HepG2 (cell line): ENCODE measurements at regions not wholly inside any gene's neighbourhood (a gene's known extent, or its start where the extent isn't known, plus 50 kb on each side); places are given as distances from the start of the nearest gene placed in this dataset.

Experiments
- ASH2L ChIP-seq: fragments of 300-600, 200-600 bp; sonication (generic); IDR thresholded peaks from 2 replicates; pipeline ENCODE4 v1.7.0; 2017; ENCODE audit warnings: low read depth, mild to moderate bottlenecking, moderate library complexity, mixed read lengths, low read length; ENCODE audit not compliant: insufficient read length
- GABPA ChIP-seq, 2 experiments: IDR thresholded peaks; 2 replicates each; pipeline ENCODE4 v1.6.1; 2011 to 2016; ENCODE audit warnings: low read depth in 2 of 2, low read length in 1 of 2, missing biosample characterization in 1 of 2, missing genetic modification characterization in 1 of 2
- RBAK ChIP-seq: sonication (generic); formaldehyde crosslinking; IDR thresholded peaks from 2 replicates; pipeline ENCODE4 v1.5.1; 2020; ENCODE audit warnings: mild to moderate bottlenecking, missing genetic modification reagents
- YEATS4 ChIP-seq: sonication (generic); formaldehyde crosslinking; IDR thresholded peaks from 2 replicates; pipeline ENCODE4 v1.4.0; 2020; ENCODE audit warnings: missing genetic modification reagents, borderline replicate concordance
- ZNF335 ChIP-seq: sonication (generic); formaldehyde crosslinking; IDR thresholded peaks from 2 replicates; pipeline ENCODE4 v1.4.0; 2020; ENCODE audit warnings: missing genetic modification reagents
- ZNF816 ChIP-seq: sonication (generic); formaldehyde crosslinking; IDR thresholded peaks from 2 replicates; pipeline ENCODE4 v1.8.0; 2022; ENCODE audit warnings: missing genetic modification reagents, mild to moderate bottlenecking, borderline replicate concordance
- TF ChIP-seq, protein P1 (sequence below): sonication (generic); formaldehyde crosslinking; IDR thresholded peaks from 2 replicates; pipeline ENCODE4 v1.4.0; 2020; ENCODE audit warnings: low read depth, missing genetic modification reagents
- TF ChIP-seq, protein P2 (sequence below): IDR thresholded peaks from 2 replicates; pipeline ENCODE4 v1.6.1; 2016; ENCODE audit warnings: missing biosample characterization, missing genetic modification reagents, low read depth
- TF ChIP-seq, protein P3 (sequence below): sonication (generic); formaldehyde crosslinking; IDR thresholded peaks from 2 replicates; pipeline ENCODE4 v1.5.0; 2020; ENCODE audit warnings: mild to moderate bottlenecking, missing genetic modification reagents, moderate library complexity
- TF ChIP-seq, protein P4 (sequence below): sonication (generic); formaldehyde crosslinking; IDR thresholded peaks from 2 replicates; pipeline ENCODE4 v1.4.0; 2020; ENCODE audit warnings: mild to moderate bottlenecking, missing genetic modification reagents
- TF ChIP-seq, protein P5 (sequence below), 2 experiments: sonication (generic) in 1 of 2; formaldehyde crosslinking in 1 of 2; IDR thresholded peaks; 2 replicates each; pipeline versions ENCODE4 v1.5.1 to v1.6.1; 2011 to 2020; ENCODE audit warnings: borderline replicate concordance in 1 of 2, low read depth in 1 of 2, low read length in 1 of 2, mild to moderate bottlenecking in 1 of 2, missing genetic modification reagents in 1 of 2, moderate library complexity in 1 of 2

GRCh38 chrY:16981776-16982175 lies 898.2 kb downstream of the CDY2B start:
- no peak for TF ChIP-seq ASH2L
- TF ChIP-seq, protein P1, sequence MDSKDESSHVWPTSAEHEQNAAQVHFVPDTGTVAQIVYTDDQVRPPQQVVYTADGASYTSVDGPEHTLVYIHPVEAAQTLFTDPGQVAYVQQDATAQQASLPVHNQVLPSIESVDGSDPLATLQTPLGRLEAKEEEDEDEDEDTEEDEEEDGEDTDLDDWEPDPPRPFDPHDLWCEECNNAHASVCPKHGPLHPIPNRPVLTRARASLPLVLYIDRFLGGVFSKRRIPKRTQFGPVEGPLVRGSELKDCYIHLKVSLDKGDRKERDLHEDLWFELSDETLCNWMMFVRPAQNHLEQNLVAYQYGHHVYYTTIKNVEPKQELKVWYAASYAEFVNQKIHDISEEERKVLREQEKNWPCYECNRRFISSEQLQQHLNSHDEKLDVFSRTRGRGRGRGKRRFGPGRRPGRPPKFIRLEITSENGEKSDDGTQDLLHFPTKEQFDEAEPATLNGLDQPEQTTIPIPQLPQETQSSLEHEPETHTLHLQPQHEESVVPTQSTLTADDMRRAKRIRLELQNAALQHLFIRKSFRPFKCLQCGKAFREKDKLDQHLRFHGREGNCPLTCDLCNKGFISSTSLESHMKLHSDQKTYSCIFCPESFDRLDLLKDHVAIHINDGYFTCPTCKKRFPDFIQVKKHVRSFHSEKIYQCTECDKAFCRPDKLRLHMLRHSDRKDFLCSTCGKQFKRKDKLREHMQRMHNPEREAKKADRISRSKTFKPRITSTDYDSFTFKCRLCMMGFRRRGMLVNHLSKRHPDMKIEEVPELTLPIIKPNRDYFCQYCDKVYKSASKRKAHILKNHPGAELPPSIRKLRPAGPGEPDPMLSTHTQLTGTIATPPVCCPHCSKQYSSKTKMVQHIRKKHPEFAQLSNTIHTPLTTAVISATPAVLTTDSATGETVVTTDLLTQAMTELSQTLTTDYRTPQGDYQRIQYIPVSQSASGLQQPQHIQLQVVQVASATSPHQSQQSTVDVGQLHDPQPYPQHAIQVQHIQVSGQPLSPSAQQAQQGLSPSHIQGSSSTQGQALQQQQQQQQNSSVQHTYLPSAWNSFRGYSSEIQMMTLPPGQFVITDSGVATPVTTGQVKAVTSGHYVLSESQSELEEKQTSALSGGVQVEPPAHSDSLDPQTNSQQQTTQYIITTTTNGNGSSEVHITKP: no peak
- TF ChIP-seq, protein P2, sequence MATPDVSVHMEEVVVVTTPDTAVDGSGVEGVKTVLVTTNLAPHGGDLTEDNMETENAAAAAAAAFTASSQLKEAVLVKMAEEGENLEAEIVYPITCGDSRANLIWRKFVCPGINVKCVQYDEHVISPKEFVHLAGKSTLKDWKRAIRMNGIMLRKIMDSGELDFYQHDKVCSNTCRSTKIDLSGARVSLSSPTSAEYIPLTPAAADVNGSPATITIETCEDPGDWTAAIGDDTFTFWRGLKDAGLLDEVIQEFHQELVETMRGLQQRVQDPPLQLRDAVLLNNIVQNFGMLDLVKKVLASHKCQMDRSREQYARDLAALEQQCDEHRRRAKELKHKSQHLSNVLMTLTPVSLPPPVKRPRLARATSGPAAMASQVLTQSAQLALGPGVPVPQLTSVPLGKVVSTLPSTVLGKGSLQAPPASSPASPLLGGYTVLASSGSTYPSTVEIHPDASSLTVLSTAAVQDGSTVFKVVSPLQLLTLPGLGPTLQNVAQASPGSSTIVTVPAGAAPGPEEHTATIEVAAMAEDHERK (CRISPR knock-in tag): no peak
- TF ChIP-seq, protein P3, sequence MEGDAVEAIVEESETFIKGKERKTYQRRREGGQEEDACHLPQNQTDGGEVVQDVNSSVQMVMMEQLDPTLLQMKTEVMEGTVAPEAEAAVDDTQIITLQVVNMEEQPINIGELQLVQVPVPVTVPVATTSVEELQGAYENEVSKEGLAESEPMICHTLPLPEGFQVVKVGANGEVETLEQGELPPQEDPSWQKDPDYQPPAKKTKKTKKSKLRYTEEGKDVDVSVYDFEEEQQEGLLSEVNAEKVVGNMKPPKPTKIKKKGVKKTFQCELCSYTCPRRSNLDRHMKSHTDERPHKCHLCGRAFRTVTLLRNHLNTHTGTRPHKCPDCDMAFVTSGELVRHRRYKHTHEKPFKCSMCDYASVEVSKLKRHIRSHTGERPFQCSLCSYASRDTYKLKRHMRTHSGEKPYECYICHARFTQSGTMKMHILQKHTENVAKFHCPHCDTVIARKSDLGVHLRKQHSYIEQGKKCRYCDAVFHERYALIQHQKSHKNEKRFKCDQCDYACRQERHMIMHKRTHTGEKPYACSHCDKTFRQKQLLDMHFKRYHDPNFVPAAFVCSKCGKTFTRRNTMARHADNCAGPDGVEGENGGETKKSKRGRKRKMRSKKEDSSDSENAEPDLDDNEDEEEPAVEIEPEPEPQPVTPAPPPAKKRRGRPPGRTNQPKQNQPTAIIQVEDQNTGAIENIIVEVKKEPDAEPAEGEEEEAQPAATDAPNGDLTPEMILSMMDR (CRISPR knock-in tag): no peak
- TF ChIP-seq, protein P4, sequence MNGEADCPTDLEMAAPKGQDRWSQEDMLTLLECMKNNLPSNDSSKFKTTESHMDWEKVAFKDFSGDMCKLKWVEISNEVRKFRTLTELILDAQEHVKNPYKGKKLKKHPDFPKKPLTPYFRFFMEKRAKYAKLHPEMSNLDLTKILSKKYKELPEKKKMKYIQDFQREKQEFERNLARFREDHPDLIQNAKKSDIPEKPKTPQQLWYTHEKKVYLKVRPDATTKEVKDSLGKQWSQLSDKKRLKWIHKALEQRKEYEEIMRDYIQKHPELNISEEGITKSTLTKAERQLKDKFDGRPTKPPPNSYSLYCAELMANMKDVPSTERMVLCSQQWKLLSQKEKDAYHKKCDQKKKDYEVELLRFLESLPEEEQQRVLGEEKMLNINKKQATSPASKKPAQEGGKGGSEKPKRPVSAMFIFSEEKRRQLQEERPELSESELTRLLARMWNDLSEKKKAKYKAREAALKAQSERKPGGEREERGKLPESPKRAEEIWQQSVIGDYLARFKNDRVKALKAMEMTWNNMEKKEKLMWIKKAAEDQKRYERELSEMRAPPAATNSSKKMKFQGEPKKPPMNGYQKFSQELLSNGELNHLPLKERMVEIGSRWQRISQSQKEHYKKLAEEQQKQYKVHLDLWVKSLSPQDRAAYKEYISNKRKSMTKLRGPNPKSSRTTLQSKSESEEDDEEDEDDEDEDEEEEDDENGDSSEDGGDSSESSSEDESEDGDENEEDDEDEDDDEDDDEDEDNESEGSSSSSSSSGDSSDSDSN: no peak
- no peak for TF ChIP-seq YEATS4 (CRISPR knock-in tag)
- no peak for TF ChIP-seq RBAK
- no peak for TF ChIP-seq GABPA (IDR thresholded peaks at IDR 0.05; ENCODE audit: low read depth, low read length)
- TF ChIP-seq GABPA (CRISPR knock-in tag; IDR thresholded peaks at IDR 0.05; ENCODE audit: low read depth): no peak
- no peak for TF ChIP-seq ZNF335 (CRISPR knock-in tag)
- TF ChIP-seq, protein P5, sequence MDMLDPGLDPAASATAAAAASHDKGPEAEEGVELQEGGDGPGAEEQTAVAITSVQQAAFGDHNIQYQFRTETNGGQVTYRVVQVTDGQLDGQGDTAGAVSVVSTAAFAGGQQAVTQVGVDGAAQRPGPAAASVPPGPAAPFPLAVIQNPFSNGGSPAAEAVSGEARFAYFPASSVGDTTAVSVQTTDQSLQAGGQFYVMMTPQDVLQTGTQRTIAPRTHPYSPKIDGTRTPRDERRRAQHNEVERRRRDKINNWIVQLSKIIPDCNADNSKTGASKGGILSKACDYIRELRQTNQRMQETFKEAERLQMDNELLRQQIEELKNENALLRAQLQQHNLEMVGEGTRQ (IDR thresholded peaks at IDR 0.05; ENCODE audit: low read depth, low read length): no peak
- TF ChIP-seq, protein P5 (CRISPR knock-in tag; IDR thresholded peaks at IDR 0.05; ENCODE audit: borderline replicate concordance): no peak
- no peak for TF ChIP-seq ZNF816 (CRISPR knock-in tag)
